ENCODE measurements at regions not wholly inside any gene's neighbourhood (a gene's known extent, or its start where the extent isn't known, plus 50 kb on each side); places are given as distances from the start of the nearest gene placed in this dataset.

DNA sequence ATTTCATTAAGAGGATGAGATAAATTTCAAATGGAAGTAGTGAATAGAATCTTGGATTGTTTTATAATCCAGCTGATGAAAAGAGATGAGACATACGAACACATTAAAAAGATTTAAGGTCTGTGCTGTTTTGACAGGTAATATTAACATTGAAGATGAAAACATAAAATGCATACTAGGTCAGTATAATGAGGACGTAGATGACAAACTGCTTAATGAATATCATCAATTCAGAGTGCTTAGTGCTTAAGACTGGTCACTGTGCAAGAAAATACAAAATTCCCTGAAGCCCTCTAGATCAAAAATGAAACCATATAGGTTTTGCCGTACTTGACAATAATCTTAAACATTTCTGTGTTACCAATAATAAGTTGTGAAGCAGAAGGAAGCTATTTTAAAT is 173.4 kb upstream of the THRB start:
- TF ChIP-seq, protein P1, sequence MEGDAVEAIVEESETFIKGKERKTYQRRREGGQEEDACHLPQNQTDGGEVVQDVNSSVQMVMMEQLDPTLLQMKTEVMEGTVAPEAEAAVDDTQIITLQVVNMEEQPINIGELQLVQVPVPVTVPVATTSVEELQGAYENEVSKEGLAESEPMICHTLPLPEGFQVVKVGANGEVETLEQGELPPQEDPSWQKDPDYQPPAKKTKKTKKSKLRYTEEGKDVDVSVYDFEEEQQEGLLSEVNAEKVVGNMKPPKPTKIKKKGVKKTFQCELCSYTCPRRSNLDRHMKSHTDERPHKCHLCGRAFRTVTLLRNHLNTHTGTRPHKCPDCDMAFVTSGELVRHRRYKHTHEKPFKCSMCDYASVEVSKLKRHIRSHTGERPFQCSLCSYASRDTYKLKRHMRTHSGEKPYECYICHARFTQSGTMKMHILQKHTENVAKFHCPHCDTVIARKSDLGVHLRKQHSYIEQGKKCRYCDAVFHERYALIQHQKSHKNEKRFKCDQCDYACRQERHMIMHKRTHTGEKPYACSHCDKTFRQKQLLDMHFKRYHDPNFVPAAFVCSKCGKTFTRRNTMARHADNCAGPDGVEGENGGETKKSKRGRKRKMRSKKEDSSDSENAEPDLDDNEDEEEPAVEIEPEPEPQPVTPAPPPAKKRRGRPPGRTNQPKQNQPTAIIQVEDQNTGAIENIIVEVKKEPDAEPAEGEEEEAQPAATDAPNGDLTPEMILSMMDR (conservative IDR thresholded peaks at IDR 0.05; ENCODE audit: low read depth in 2 of 2): no peak
- TF ChIP-seq, protein P2, sequence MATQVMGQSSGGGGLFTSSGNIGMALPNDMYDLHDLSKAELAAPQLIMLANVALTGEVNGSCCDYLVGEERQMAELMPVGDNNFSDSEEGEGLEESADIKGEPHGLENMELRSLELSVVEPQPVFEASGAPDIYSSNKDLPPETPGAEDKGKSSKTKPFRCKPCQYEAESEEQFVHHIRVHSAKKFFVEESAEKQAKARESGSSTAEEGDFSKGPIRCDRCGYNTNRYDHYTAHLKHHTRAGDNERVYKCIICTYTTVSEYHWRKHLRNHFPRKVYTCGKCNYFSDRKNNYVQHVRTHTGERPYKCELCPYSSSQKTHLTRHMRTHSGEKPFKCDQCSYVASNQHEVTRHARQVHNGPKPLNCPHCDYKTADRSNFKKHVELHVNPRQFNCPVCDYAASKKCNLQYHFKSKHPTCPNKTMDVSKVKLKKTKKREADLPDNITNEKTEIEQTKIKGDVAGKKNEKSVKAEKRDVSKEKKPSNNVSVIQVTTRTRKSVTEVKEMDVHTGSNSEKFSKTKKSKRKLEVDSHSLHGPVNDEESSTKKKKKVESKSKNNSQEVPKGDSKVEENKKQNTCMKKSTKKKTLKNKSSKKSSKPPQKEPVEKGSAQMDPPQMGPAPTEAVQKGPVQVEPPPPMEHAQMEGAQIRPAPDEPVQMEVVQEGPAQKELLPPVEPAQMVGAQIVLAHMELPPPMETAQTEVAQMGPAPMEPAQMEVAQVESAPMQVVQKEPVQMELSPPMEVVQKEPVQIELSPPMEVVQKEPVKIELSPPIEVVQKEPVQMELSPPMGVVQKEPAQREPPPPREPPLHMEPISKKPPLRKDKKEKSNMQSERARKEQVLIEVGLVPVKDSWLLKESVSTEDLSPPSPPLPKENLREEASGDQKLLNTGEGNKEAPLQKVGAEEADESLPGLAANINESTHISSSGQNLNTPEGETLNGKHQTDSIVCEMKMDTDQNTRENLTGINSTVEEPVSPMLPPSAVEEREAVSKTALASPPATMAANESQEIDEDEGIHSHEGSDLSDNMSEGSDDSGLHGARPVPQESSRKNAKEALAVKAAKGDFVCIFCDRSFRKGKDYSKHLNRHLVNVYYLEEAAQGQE (IDR thresholded peaks at IDR 0.05; ENCODE audit: unreplicated experiment): no peak
- TF ChIP-seq POLR2AphosphoS5 (IDR thresholded peaks at IDR 0.05; ENCODE audit: low read depth) (no peak), EZH2 (IDR thresholded peaks at IDR 0.05; ENCODE audit: low read depth, unreplicated experiment) (no peak), ZNF331 (CRISPR knock-in tag; IDR thresholded peaks at IDR 0.05; ENCODE audit: low read depth) (no peak), EZH2phosphoT487 (IDR thresholded peaks at IDR 0.05; ENCODE audit: unreplicated experiment) (no peak), JUNB (IDR thresholded peaks at IDR 0.05; ENCODE audit: unreplicated experiment) (no peak)
